Right cardiac atrium (tissue), 5 donors: ENCODE measurements at regions not wholly inside any gene's neighbourhood (a gene's known extent, or its start where the extent isn't known, plus 50 kb on each side); places are given as distances from the start of the nearest gene placed in this dataset.
A peak's percentile ranks its signal among the peaks of the same experiment; 100 is the strongest.
"Not testable (repeated sequence)": the region's sequence is repeated elsewhere in the genome, so short reads cannot be mapped to it uniquely, and the experiment has no call there.

Experiments used
- ATAC-seq, 2 donors: fragments of 200-7000 bp; cut with Tn5 transposase; one replicate each; pipeline versions ENCODE4 v1.8.0 to v1.9.1; 2020; ENCODE audit warnings: moderate library complexity in 2 of 2, mild to moderate bottlenecking in 1 of 2
- DNase-seq, 3 donors: peaks; one replicate each; pipeline ENCODE4 v3.0.0-alpha.2; 2020
- H3K27ac ChIP-seq: one replicate; pipeline ENCODE4 v1.5.1; 2013; ENCODE audit warnings: mild to moderate bottlenecking, low read length, control low read depth, moderate library complexity
- H3K27me3 ChIP-seq: one replicate; pipeline ENCODE4 v1.6.1; 2013; ENCODE audit not compliant: control insufficient read depth, insufficient read depth
- H3K4me1 ChIP-seq: one replicate; pipeline ENCODE4 v1.6.1; 2013; ENCODE audit warnings: low read length; ENCODE audit not compliant: control insufficient read depth, insufficient read depth
- H3K4me3 ChIP-seq: one replicate; pipeline ENCODE4 v1.5.1; 2013; ENCODE audit warnings: low read length, control low read depth
- H3K9me3 ChIP-seq: one replicate; pipeline ENCODE4 v1.6.1; 2013; ENCODE audit warnings: low read length; ENCODE audit not compliant: control insufficient read depth
- WGBS: extraction: QIAGEN DNeasy Blood & Tissue Kit; methylation state at CpG from one replicate; pipeline ENCODE4 v1.1.7; 2013; 5-methylcytosine and 5-hydroxymethylcytosine counted together
- intact Hi-C, 4 donors: fragments of 100-400 bp; cut with DNase I; formaldehyde crosslinking; loops; one replicate each; pipeline versions ENCODE4 v1.11.0 to v1.14.0; 2022 to 2023
- donor health status: healthy with polysubstance abuse.
- donor health status: DM: no; HTN: yes; CAD: no.
- donor health status: DM: no; HTN: no; CAD: no.
- donor health status: DM: no; HTN: yes; CAD: no; lungs with severe emphysema.
- donor health status: DM: yes; HTN: yes; CAD: no.

- WGBS, result 63% methylated on average over 4 of the region's 4 CpGs
- intact Hi-C loops, result no loop called here
- ATAC-seq, result no peak
- no peaks in the 10 kb centered on the region for H3K27me3 ChIP-seq
- no peak overlapping the region for H3K4me3 ChIP-seq
- H3K4me1 ChIP-seq, result no peaks in the 10 kb centered on the region
- DNase-seq, result no peak
- H3K27ac ChIP-seq, result no peak overlapping the region
- H3K9me3 ChIP-seq, result peaks cover 4% of the 10 kb centered on the region
Observed at GRCh38 chr11:60592601-60593000, 77.4 kb downstream of the MS4A13 start.

GRCh38 chr11:60594998-60595642 is 79.9 kb downstream of the MS4A13 start:
- 49% methylated on average over 4 of the region's 4 CpGs for WGBS
- no peak for DNase-seq

GRCh38 chr11:60607483-60607882 is 91.9 kb upstream of the MS4A8 start:
- 82% methylated on average over 3 of the region's 3 CpGs for WGBS

More at GRCh38 chr11:60594998-60595642, 79.9 kb downstream of the MS4A13 start:
- intact Hi-C loops, result no loop called here
- Histone ChIP-seq H3K4me3 (no peak overlapping the region), H3K27ac (no peak overlapping the region), H3K9me3 (peaks cover 4% of the 10 kb centered on the region), H3K27me3 (no peaks in the 10 kb centered on the region), H3K4me1 (no peaks in the 10 kb centered on the region)
- no peak for ATAC-seq

GRCh38 chr11:60609632-60610031 is 89.8 kb upstream of the MS4A8 start:
- Histone ChIP-seq H3K4me1 (no peaks in the 10 kb centered on the region), H3K27me3 (no peaks in the 10 kb centered on the region), H3K27ac (no peak overlapping the region), H3K9me3 (no peaks in the 10 kb centered on the region), H3K4me3 (no peak overlapping the region)
- intact Hi-C loops, result loop anchor here in 1 of 4 donors (10.0 kb wide), 1 partner anchor 245 kb away; no protein-coding TSS in a partner anchor
- ATAC-seq (no peak), DNase-seq (no peak)
- 48% methylated on average over 3 of the region's 3 CpGs for WGBS

More at GRCh38 chr11:60607483-60607882, 91.9 kb upstream of the MS4A8 start:
- no peaks in the 10 kb centered on the region for H3K27me3 ChIP-seq
- intact Hi-C loops, result no loop called here
- no peak for DNase-seq
- no peaks in the 10 kb centered on the region for H3K4me1 ChIP-seq
- no peaks in the 10 kb centered on the region for H3K9me3 ChIP-seq
- ATAC-seq, result no peak
- no peak overlapping the region for H3K27ac ChIP-seq
- no peak overlapping the region for H3K4me3 ChIP-seq

GRCh38 chr11:60610702-60611101 is 88.7 kb upstream of the MS4A8 start:
- Histone ChIP-seq H3K4me3 (no peak overlapping the region), H3K4me1 (no peaks in the 10 kb centered on the region), H3K27ac (no peak overlapping the region), H3K27me3 (no peaks in the 10 kb centered on the region), H3K9me3 (no peaks in the 10 kb centered on the region)
- DNase-seq (no peak), ATAC-seq (no peak)
- WGBS, result 44% methylated on average over 1 of the region's 1 CpG
- intact Hi-C loops, result loop anchor here in 1 of 4 donors (10.0 kb wide), 1 partner anchor 246 kb away; no protein-coding TSS in a partner anchor

- peak in 1 of 3 donors; percentile 52 for DNase-seq
- intact Hi-C loops, result loop anchor here in 1 of 4 donors (10.0 kb wide), 1 partner anchor 251 kb away; no protein-coding TSS in a partner anchor
- Histone ChIP-seq H3K27me3 (no peaks in the 10 kb centered on the region), H3K9me3 (no peaks in the 10 kb centered on the region), H3K27ac (no peak overlapping the region), H3K4me1 (no peaks in the 10 kb centered on the region), H3K4me3 (no peak overlapping the region)
- 72% methylated on average over 25 of the region's 25 CpGs for WGBS
- no peak for ATAC-seq
Observed at GRCh38 chr11:60615497-60615896, 83.9 kb upstream of the MS4A8 start.

GRCh38 chr11:60621940-60622339 is 77.5 kb upstream of the MS4A8 start:
- H3K4me1 ChIP-seq, intact Hi-C loops, H3K27ac ChIP-seq, H3K4me3 ChIP-seq, ATAC-seq, H3K9me3 ChIP-seq, H3K27me3 ChIP-seq: not testable (repeated sequence)
- WGBS, result 85% methylated on average over 30 of the region's 30 CpGs
- peak in 2 of 3 donors; percentile 36 to 44 for DNase-seq

GRCh38 chr11:60622776-60623175 is 76.6 kb upstream of the MS4A8 start:
- intact Hi-C loops, H3K4me1 ChIP-seq, ATAC-seq, DNase-seq, H3K9me3 ChIP-seq, H3K27ac ChIP-seq, H3K4me3 ChIP-seq, H3K27me3 ChIP-seq: not testable (repeated sequence)
- 96% methylated on average over 21 of the region's 27 CpGs for WGBS

GRCh38 chr11:60625262-60625661 is 74.2 kb upstream of the MS4A8 start:
- Histone ChIP-seq H3K4me3 (no peak overlapping the region), H3K27ac (no peak overlapping the region), H3K9me3 (no peaks in the 10 kb centered on the region), H3K27me3 (no peaks in the 10 kb centered on the region), H3K4me1 (no peaks in the 10 kb centered on the region)
- ATAC-seq, result no peak
- WGBS, result 32% methylated on average over 2 of the region's 2 CpGs
- intact Hi-C loops, result no loop called here
- DNase-seq, result no peak

GRCh38 chr11:60629399-60629798 is 70.0 kb upstream of the MS4A8 start:
- H3K27me3 ChIP-seq, result no peaks in the 10 kb centered on the region
- no peak for ATAC-seq
- no peaks in the 10 kb centered on the region for H3K4me1 ChIP-seq
- no peak for DNase-seq
- H3K9me3 ChIP-seq, result no peaks in the 10 kb centered on the region
- no peak overlapping the region for H3K27ac ChIP-seq
- intact Hi-C loops, result no loop called here
- H3K4me3 ChIP-seq, result no peak overlapping the region

- 87% methylated on average over 1 of the region's 1 CpG for WGBS
- ATAC-seq, result no peak
- intact Hi-C loops, result no loop called here
Observed at GRCh38 chr11:60631944-60632343, 67.5 kb upstream of the MS4A8 start.

GRCh38 chr11:60633645-60634044 is 65.8 kb upstream of the MS4A8 start:
- intact Hi-C loops, result no loop called here
- H3K9me3 ChIP-seq, result no peaks in the 10 kb centered on the region
- no peaks in the 10 kb centered on the region for H3K4me1 ChIP-seq
- H3K4me3 ChIP-seq, result no peak overlapping the region
- H3K27ac ChIP-seq, result no peak overlapping the region
- DNase-seq (no peak), ATAC-seq (no peak)
- WGBS, result 71% methylated on average over 1 of the region's 1 CpG
- no peaks in the 10 kb centered on the region for H3K27me3 ChIP-seq

More at GRCh38 chr11:60631944-60632343, 67.5 kb upstream of the MS4A8 start:
- no peak overlapping the region for H3K27ac ChIP-seq
- no peaks in the 10 kb centered on the region for H3K27me3 ChIP-seq
- H3K4me1 ChIP-seq, result no peaks in the 10 kb centered on the region
- no peak overlapping the region for H3K4me3 ChIP-seq
- no peak for DNase-seq
- no peaks in the 10 kb centered on the region for H3K9me3 ChIP-seq
